Upper lobe of left lung (tissue), 6 donors: ENCODE measurements at regions not wholly inside any gene's neighbourhood (a gene's known extent, or its start where the extent isn't known, plus 50 kb on each side); places are given as distances from the start of the nearest gene placed in this dataset.

ENCODE experiments used
- ATAC-seq, 2 donors: fragments of 200-7000 bp; cut with Tn5 transposase; one replicate each; pipeline ENCODE4 v1.9.1; 2022; ENCODE audit warnings: mild to moderate bottlenecking in 2 of 2, moderate library complexity in 2 of 2; ENCODE audit not compliant: low FRiP score in 2 of 2
- DNase-seq, 2 donors: peaks; one replicate each; pipeline ENCODE4 v3.0.0-alpha.2; 2019 to 2020
- H3K27ac ChIP-seq, 4 donors: fragments of 200-600 bp; sonication (generic); one replicate each; pipeline ENCODE4 v1.5.1; 2016 to 2019
- H3K27me3 ChIP-seq, 4 donors: fragments of 200-600 bp; sonication (generic); one replicate each; pipeline ENCODE4 v1.5.1; 2017 to 2019
- H3K36me3 ChIP-seq, 4 donors: fragments of 200-600 bp; sonication (generic); one replicate each; pipeline ENCODE4 v1.5.1; 2016 to 2019
- H3K4me1 ChIP-seq, 4 donors: fragments of 200-600 bp; sonication (generic); one replicate each; pipeline ENCODE4 v1.5.1; 2018 to 2019
- H3K4me3 ChIP-seq, 4 donors: fragments of 200-600 bp; sonication (generic); one replicate each; pipeline ENCODE4 v1.5.1; 2017 to 2019; ENCODE audit warnings: mild to moderate bottlenecking in 2 of 4, moderate library complexity in 1 of 4
- H3K9me3 ChIP-seq, 4 donors: fragments of 200-600 bp; sonication (generic); one replicate each; pipeline ENCODE4 v1.5.1; 2018 to 2019
- CTCF ChIP-seq, 6 experiments: fragments of 450-650 bp in 4 of 6; fragments of 200-600 bp in 2 of 6; sonication (generic) in 2 of 6; IDR thresholded peaks; one replicate each; pipeline ENCODE4 v1.5.1; 2016 to 2019; ENCODE audit warnings: antibody characterized with exemption in 6 of 6
- EP300 ChIP-seq, 4 donors: sonication (generic); formaldehyde crosslinking; IDR thresholded peaks; one replicate each; pipeline ENCODE4 v1.5.1; 2017; ENCODE audit warnings: antibody characterized with exemption in 4 of 4, control low read depth in 2 of 4
- POLR2A ChIP-seq, 4 donors: fragments of 450-650 bp; IDR thresholded peaks; one replicate each; pipeline ENCODE4 v1.5.1; 2016 to 2017; ENCODE audit warnings: antibody characterized with exemption in 4 of 4, mild to moderate bottlenecking in 2 of 4
- POLR2AphosphoS5 ChIP-seq, 2 donors: sonication (generic); formaldehyde crosslinking; IDR thresholded peaks; one replicate each; pipeline ENCODE4 v1.5.1; 2017; ENCODE audit warnings: antibody characterized with exemption in 2 of 2
- WGBS, 2 donors: methylation state at CpG; one replicate each; pipeline ENCODE4 v1.1.5; 2017 to 2018; 5-methylcytosine and 5-hydroxymethylcytosine counted together
- donor health status: DM: no; HTN: no; CAD: no; lungs with moderate emphysema.
- donor health status: DM: no; HTN: yes; CAD: no; lungs with severe emphysema.

GRCh38 chr18:43662657-43663056, 385.4 kb upstream of the SYT4 start:
- DNase-seq (no peak), ATAC-seq (no peak)
- Histone ChIP-seq H3K27me3 (no peaks in the 10 kb centered on the region), H3K36me3 (no peaks in the 10 kb centered on the region), H3K4me1 (no peaks in the 10 kb centered on the region), H3K4me3 (no peak overlapping the region), H3K27ac (no peak overlapping the region), H3K9me3 (no peaks in the 10 kb centered on the region)
- WGBS, 2 donors, result 79 to 82% methylated on average over 4 of the region's 4 CpGs
- TF ChIP-seq CTCF (IDR thresholded peaks at IDR 0.05) (no peak), POLR2A (IDR thresholded peaks at IDR 0.05) (no peak), POLR2AphosphoS5 (IDR thresholded peaks at IDR 0.05) (no peak), EP300 (IDR thresholded peaks at IDR 0.05) (no peak)

GRCh38 chr18:43663159-43663558, 385.9 kb upstream of the SYT4 start:
- DNase-seq (no peak), ATAC-seq (no peak)
- Histone ChIP-seq H3K4me1 (no peaks in the 10 kb centered on the region), H3K9me3 (no peaks in the 10 kb centered on the region), H3K27ac (no peak overlapping the region), H3K4me3 (no peak overlapping the region), H3K36me3 (no peaks in the 10 kb centered on the region), H3K27me3 (no peaks in the 10 kb centered on the region)
- WGBS, 2 donors, result 85 to 87% methylated on average over 1 of the region's 1 CpG
- no peak for TF ChIP-seq POLR2A (IDR thresholded peaks at IDR 0.05)
- no peak for TF ChIP-seq CTCF (IDR thresholded peaks at IDR 0.05)
- TF ChIP-seq POLR2AphosphoS5 (IDR thresholded peaks at IDR 0.05), result no peak
- no peak for TF ChIP-seq EP300 (IDR thresholded peaks at IDR 0.05)

- no peak overlapping the region for H3K27ac ChIP-seq
- H3K4me1 ChIP-seq, result no peaks in the 10 kb centered on the region
- no peaks in the 10 kb centered on the region for H3K9me3 ChIP-seq
- no peak overlapping the region for H3K4me3 ChIP-seq
- no peak for TF ChIP-seq EP300 (IDR thresholded peaks at IDR 0.05)
- TF ChIP-seq POLR2A (IDR thresholded peaks at IDR 0.05), result no peak
- TF ChIP-seq POLR2AphosphoS5 (IDR thresholded peaks at IDR 0.05), result no peak
- H3K27me3 ChIP-seq, result no peaks in the 10 kb centered on the region
- 73 to 75% methylated on average over 3 of the region's 3 CpGs for WGBS, 2 donors
- ATAC-seq (no peak), DNase-seq (no peak)
- no peaks in the 10 kb centered on the region for H3K36me3 ChIP-seq
Measured at GRCh38 chr18:43664487-43665008, 387.3 kb upstream of the SYT4 start.

- Histone ChIP-seq H3K4me3 (no peak overlapping the region), H3K9me3 (no peaks in the 10 kb centered on the region), H3K27me3 (no peaks in the 10 kb centered on the region), H3K4me1 (no peaks in the 10 kb centered on the region), H3K27ac (no peak overlapping the region), H3K36me3 (no peaks in the 10 kb centered on the region)
- no peak for ATAC-seq
- TF ChIP-seq POLR2AphosphoS5 (IDR thresholded peaks at IDR 0.05), result no peak
- no peak for TF ChIP-seq EP300 (IDR thresholded peaks at IDR 0.05)
- TF ChIP-seq POLR2A (IDR thresholded peaks at IDR 0.05), result no peak
- no peak for TF ChIP-seq CTCF (IDR thresholded peaks at IDR 0.05)
- 64 to 88% methylated on average over 3 of the region's 3 CpGs for WGBS, 2 donors
- no peak for DNase-seq
Measured at GRCh38 chr18:43665105-43665788, 388.0 kb upstream of the SYT4 start.

GRCh38 chr18:43668866-43669265, 391.6 kb upstream of the SYT4 start:
- TF ChIP-seq CTCF (IDR thresholded peaks at IDR 0.05), result no peak
- Histone ChIP-seq H3K4me3 (no peak overlapping the region), H3K4me1 (no peaks in the 10 kb centered on the region), H3K27ac (no peak overlapping the region), H3K36me3 (no peaks in the 10 kb centered on the region), H3K9me3 (no peaks in the 10 kb centered on the region), H3K27me3 (no peaks in the 10 kb centered on the region)
- ATAC-seq, result no peak
- DNase-seq, result no peak
- 94 to 96% methylated on average over 4 of the region's 4 CpGs for WGBS, 2 donors
